GM21447 (cell line): ENCODE measurements at regions not wholly inside any gene's neighbourhood (a gene's known extent, or its start where the extent isn't known, plus 50 kb on each side); places are given as distances from the start of the nearest gene placed in this dataset.
"Not testable (repeated sequence)": the region's sequence is repeated elsewhere in the genome, so short reads cannot be mapped to it uniquely, and the experiment has no call there.

ENCODE experiments used
- ATAC-seq: cut with Tn5 transposase; IDR thresholded peaks from one replicate; pipeline ENCODE4 v1.9.1; 2021; ENCODE audit not compliant: unreplicated experiment

GRCh38 chr9:129561594-129562281 lies 59.2 kb downstream of the C9orf50 start:
- ATAC-seq = no peak

- ATAC-seq = no peak
Measured at GRCh38 chr9:129560881-129561306, 60.0 kb downstream of the C9orf50 start.

GRCh38 chr9:129559506-129559881 lies 61.4 kb downstream of the C9orf50 start:
- ATAC-seq = no peak

DNA sequence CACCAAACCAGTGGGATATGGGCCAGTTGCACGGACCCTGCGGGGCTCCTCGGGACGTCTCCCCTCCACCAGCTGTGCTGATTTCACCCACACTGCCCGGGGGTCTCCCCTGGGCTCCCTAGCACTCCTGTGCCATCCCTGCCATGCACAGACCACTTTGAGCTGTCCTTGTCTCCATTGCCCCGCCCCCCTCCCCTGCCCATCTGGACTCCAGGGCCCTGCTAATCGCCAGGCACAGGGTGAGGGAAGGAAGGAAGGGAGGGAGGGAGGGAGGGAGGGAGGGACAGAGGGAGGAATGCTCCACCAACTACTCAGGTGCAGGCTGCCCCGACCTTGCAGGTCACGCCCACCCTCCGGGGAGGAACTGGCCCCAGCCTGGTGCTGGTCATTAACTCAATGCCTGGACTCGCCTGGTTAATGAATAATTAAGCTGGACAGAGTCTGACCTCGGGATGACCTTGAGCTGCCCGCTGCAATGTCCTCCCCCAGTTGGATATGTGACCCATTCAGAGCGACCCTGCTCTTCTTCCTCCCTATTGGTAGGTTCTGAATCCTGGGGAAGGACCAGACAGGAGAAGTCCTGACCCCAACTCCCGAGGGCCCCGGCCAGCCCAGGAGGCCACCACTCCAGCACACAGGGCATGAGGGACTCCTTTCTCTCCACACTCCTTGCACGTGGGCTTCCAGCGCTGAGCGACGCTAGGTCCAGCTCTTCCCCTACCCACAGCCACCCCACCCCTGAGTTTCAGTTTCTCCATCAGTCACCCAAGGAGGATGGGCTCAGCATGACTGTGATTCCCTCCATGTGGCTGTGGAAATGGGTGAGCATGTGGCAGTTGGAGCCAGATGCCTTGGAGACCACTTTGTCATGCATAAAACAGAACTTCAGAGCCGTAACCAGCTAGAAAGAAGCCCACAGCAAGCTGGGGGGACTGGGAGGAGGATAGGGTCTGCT lies 62.1 kb downstream of the C9orf50 start:
- no peak for ATAC-seq

GRCh38 chr9:129558063-129558550 lies 62.8 kb downstream of the C9orf50 start:
- no peak for ATAC-seq

- ATAC-seq = no peak
Measured at GRCh38 chr9:129557192-129558036, 63.5 kb downstream of the C9orf50 start.

DNA sequence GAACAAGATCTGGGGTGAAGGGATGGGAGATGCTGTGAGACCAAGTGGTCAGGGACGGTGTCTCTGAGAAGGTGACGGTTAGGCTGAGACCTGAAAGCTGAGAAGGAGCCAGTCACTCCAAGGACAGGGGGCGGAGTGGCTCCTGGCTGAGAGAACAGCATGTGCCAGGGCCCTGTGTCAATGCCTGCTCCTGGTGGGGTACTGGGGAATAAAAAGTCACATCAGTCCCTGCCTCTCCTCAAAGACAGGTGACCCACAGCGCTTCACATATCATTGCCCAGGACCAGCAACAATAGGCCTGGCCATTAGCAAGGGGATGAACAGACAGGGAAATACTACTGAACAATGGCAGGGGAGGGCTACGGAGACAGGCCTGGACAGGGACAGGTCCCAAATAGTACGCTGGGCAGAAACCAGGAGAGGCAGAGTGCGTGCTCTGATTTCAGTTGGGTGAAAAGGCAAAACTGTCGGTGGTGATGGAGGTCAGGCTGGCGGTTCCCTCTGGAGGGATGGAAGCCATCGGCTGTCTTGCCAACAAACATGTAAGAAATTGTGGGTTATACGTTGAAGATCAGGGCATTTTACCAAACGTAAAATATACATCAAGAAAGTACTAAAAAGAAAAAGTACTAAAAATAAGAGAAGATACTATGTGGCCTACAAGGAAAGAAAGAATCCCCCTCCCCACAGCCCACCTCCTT lies 64.3 kb downstream of the C9orf50 start:
- no peak for ATAC-seq

DNA sequence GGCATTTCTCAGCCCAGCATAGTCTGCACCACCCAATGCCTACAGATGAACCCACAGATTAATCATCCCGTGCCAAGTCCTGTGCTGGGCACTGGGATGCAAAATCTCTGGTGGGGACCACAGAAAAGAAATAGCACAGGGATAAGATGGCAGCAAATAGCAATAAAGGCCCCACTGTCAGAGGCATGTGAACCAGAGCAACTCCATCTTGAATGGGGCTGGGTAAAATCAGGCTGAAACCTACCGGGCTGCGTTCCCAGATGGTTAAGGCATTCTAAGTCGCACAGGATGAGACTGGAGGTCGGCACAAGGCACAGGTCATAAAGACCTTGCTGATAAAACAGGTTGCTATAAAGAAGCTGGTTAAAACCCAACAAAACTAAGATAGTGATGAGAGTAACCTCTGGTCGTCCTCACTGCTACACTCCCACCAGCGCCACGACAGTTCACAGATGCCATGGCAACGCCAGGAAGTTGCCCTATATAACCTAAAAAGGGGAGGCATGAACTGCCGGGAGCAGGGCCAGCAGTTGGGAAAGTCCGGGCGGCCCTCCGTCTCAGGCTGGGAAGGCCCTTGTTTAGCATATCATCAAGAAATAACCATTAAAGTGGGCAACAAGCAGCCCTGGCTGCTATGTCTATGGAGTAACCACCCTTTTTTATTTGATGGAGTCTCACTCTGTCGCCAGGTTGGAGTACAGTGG lies 65.2 kb downstream of the C9orf50 start:
- ATAC-seq = no peak

GRCh38 chr9:129554649-129555048 lies 66.3 kb downstream of the C9orf50 start:
- ATAC-seq = no peak

DNA sequence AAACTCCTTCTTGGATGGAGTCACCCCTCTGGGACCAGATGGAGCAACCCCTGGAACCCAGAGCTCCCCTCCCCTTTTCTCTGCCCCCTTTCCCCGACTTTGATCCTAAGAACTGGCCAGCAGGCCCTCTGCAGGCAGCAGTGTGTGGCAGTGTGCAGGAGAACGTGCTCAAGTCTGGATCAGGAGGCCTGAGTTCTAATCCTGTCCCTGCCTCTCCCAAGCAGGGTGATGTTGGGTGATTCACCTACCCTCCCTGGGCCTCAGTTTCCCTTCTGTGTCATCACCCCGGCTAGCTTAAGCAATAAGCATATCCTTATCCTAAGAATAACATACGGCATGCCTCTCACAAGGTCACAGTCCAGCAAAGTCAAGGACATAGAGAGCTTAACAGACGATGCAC lies 67.6 kb downstream of the C9orf50 start:
- no peak for ATAC-seq

DNA sequence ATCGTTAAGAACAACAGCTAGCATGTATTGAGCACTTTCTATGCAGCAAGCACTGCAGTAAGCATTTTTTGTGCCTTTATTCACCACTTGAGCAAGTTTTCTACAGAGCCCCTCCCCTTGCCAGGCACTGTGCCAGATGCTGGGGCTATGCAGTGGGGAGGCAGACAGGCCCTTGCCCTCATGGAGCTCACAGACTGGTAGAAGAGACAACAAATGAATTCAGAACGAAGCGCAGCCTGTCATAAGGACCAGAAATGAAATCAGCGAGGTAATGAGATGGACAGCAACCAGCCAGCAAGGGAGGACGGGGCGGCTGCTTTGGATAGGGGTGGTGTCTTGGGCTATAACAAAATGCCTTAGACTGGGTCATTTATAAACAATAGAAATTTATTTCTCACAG lies 68.8 kb downstream of the C9orf50 start:
- no peak for ATAC-seq

DNA sequence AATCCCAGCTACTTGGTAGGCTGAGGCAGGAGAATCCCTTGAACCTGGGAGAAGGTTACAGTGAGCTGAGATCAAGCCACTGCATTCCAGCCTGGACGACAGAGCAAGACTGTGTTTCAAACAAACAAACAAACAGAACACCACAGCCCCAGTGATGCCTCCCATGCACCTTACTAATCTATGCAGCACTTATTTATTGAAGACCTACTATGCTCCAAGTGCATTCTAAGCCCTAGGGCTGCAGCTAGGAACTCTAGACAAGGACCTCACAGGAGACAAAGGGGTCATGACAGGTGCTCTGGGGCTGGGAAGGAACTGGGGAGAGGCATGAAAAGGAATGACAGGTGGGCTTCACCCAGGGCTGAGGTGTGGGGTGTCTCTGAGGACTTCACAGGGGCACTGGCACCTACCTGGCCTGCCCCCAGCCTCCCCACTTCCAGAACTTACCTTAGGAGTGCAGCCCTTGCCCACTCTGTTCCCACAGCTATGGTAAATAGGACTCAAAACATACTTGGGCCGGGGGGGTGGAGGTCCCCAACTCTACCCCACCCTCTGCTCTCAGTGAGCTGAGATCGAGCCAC lies 69.4 kb downstream of the C9orf50 start:
- no peak for ATAC-seq

- ATAC-seq = not testable (repeated sequence)
Measured at GRCh38 chr9:129550977-129551376, 69.9 kb downstream of the C9orf50 start.

DNA sequence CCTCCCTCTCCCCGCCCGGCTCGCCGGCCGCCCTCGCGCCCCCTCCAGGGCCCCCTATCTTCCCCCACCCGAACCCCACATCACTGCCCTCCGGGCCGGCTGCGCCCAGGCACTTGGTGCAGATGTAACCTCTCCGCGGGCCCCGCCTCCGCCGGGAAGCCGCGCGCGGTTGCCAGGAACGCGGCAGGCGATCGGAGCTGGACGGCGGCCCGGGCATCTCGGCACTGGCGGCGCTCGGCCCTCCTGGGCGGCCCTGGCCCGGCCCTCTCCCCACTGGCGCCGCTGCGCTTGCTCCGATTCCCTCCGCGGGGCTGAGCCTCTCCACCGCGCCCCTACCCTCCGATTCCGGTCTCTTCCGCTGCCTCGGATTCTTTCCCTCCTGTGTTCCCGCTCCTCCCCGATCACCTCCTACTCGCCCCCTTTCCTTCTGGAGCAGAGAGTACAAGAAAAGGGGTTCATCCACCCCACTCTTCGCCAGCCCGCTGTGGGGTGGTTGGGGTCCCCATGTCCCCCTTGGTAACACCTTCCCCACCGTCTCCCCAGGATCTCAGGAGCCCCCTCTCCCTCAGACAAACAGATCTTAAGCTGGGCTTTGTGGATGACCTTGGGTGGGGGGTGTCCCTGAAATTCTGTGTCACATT lies 70.6 kb downstream of the C9orf50 start:
- ATAC-seq = no peak

DNA sequence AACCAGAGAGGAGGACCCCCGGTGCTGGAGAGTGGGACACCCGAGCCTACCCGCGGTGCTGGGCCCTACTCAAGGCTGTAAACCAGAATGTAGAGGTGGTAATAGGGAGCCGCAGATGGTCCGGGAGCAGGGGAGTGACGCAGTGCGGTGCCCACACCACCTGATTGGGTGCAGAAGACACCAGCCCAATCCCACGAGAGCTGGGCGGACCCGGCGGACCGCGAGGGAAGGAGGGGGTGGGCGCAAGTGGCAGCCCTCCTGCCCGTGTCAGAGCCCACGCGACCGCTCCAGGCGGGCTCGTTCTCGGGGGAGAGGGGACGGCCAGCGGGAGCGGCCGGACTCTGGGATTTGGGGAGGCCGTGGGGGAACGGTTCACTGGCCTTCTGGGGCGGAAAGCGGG lies 71.2 kb downstream of the C9orf50 start:
- no peak for ATAC-seq

DNA sequence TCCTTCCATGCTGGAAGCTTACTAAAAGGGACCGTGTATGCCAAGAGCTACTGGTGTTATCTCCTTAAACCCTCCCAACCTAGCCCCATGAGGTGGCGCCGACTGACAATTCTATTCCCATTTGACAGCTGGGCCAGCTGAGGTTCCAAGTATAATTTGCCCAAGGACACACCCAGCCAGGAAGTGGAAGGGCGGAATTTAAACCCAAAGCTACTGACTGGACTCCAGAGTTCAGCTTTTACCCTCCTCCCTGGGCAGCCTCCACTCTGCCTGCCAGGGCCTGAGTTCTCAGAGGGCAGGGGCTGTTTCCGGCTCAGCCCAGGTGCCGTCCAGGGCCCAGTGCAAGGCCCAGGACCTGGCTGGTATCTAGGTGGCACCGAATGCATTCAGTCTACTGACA lies 71.8 kb downstream of the C9orf50 start:
- ATAC-seq = no peak

GRCh38 chr9:129548571-129549135 lies 72.2 kb downstream of the C9orf50 start:
- no peak for ATAC-seq

DNA sequence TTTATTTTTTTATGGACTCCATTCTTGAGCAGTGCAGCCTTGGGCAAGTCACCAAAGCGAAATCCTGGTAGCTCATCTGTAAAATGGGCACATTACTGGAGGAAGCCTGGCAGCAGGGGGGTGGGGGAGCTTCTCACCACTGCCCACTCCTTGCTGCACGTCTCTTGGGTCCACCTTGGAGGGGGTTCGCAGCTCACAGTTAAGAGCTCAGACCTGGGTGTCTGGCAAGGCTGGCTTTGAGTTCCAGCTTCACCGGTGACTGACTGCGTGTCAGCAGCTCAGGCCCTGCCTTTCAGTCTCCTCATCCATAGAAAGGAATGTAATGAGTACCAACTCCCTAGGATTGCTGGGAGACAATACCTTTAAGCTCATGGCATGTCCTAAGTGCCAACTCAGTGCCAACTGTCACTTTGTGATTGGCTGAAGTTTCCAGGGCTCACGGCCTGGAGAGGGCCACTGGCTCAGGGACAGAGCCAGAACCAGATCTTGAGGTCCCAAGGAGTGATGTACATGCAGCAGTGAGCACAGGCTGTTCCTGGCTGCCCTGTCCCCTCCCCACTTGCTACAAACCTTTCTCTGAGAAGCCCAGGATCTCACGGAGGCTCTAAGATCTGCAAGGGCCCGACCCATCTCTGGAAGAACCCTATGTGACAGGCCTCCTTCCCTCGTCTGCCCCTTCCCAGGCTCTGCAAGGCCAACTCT lies 72.9 kb downstream of the C9orf50 start:
- ATAC-seq = no peak
